OCI-LY7 (cell line): ENCODE measurements at regions not wholly inside any gene's neighbourhood (a gene's known extent, or its start where the extent isn't known, plus 50 kb on each side); places are given as distances from the start of the nearest gene placed in this dataset.

Source experiments
- BruUV-seq: library from RNA; stranded (reverse); fragments of 400-500 nt; replicated peaks from 2 replicates; lab custom pipeline; 2021; lab: Mats Ljungman, UMichigan
- CTCF ChIA-PET: fragments of 300-600 bp; sonication (Branson Sonifier 250); formaldehyde crosslinking; loops from one replicate; lab custom pipeline; 2022; ENCODE audit warnings: antibody characterized with exemption; ENCODE audit not compliant: unreplicated experiment; lab: Charles Lee
- POLR2A ChIA-PET: fragments of 300-600 bp; sonication (Branson Sonifier 250); formaldehyde crosslinking; loops from one replicate; lab custom pipeline; 2022; ENCODE audit warnings: antibody characterized with exemption; lab: Charles Lee
- DNase-seq: peaks from one replicate; pipeline ENCODE4 v3.0.0-alpha.2; 2015; ENCODE audit warnings: low spot score
- H2AFZ ChIP-seq: fragments of 200-600 bp; sonication (generic), shearing (Covaris generic); 2 replicates; pipeline ENCODE4 v1.6.1; 2014; ENCODE audit warnings: mild to moderate bottlenecking, antibody characterized with exemption, low read length, moderate library complexity
- H3K27ac ChIP-seq: fragments of 200-600 bp; sonication (generic); 2 replicates; pipeline ENCODE4 v1.5.1; 2014; ENCODE audit warnings: mixed run types, low read depth, mild to moderate bottlenecking, moderate library complexity, low read length, inconsistent platforms; ENCODE audit not compliant: poor library complexity, severe bottlenecking
- H3K36me3 ChIP-seq: fragments of 200-600 bp; sonication (generic); 2 replicates; pipeline ENCODE4 v1.6.1; 2014; ENCODE audit warnings: mild to moderate bottlenecking, antibody characterized with exemption, low read length, moderate library complexity, mixed read lengths; ENCODE audit not compliant: insufficient read depth
- H3K4me1 ChIP-seq: fragments of 200-600 bp; sonication (generic); 2 replicates; pipeline ENCODE4 v1.5.1; 2014; ENCODE audit warnings: mild to moderate bottlenecking, low read length; ENCODE audit not compliant: insufficient read depth, poor library complexity, severe bottlenecking
- H3K4me2 ChIP-seq: fragments of 200-600 bp; sonication (generic); 2 replicates; pipeline ENCODE4 v1.6.1; 2014; ENCODE audit warnings: mild to moderate bottlenecking, low read length
- H3K4me3 ChIP-seq: fragments of 200-600 bp; sonication (generic); 2 replicates; pipeline ENCODE4 v1.5.1; 2014; ENCODE audit warnings: mild to moderate bottlenecking, low read depth, low read length; ENCODE audit not compliant: poor library complexity, severe bottlenecking
- H3K79me2 ChIP-seq: fragments of 200-600 bp; sonication (generic); 2 replicates; pipeline ENCODE4 v1.6.1; 2016; ENCODE audit warnings: low read depth, mild to moderate bottlenecking, low read length, moderate library complexity, mixed read lengths; ENCODE audit not compliant: insufficient read depth
- H3K9me2 ChIP-seq: fragments of 200-600 bp; sonication (generic); 2 replicates; pipeline ENCODE4 v1.6.1; 2016; ENCODE audit warnings: mild to moderate bottlenecking, low read length, mixed read lengths; ENCODE audit not compliant: insufficient read depth
- H3K9me3 ChIP-seq: fragments of 200-600 bp; sonication (generic); 2 replicates; pipeline ENCODE4 v1.6.1; 2014; ENCODE audit warnings: mild to moderate bottlenecking, mixed run types, low read length, mixed read lengths
- H4K20me1 ChIP-seq: fragments of 200-600 bp; sonication (generic); 2 replicates; pipeline ENCODE4 v1.6.1; 2014; ENCODE audit warnings: mild to moderate bottlenecking, antibody characterized with exemption, low read length, moderate library complexity, mixed read lengths; ENCODE audit not compliant: insufficient read depth
- CTCF ChIP-seq: fragments of 200-600 bp; sonication (generic); conservative IDR thresholded peaks from 2 replicates; pipeline ENCODE4 v1.5.1; 2014; ENCODE audit warnings: mild to moderate bottlenecking, antibody characterized with exemption, low read length, moderate library complexity, mixed read lengths
- EZH2phosphoT487 ChIP-seq: fragments of 200-600 bp; sonication (generic); IDR thresholded peaks from 2 replicates; pipeline ENCODE4 v1.6.1; 2018; ENCODE audit warnings: low read depth, borderline replicate concordance, mild to moderate bottlenecking, mixed run types, antibody characterized with exemption, low read length, moderate library complexity, mixed read lengths
- intact Hi-C: fragments of 100-400 bp; cut with micrococcal nuclease; formaldehyde crosslinking; loops from one replicate; pipeline ENCODE4 v1.10.0; 2022; ENCODE audit not compliant: unreplicated experiment

- CTCF ChIA-PET: no interaction called here
Observed at GRCh38 chr6:170102582-170103481, 188.0 kb downstream of the DLL1 start.

GRCh38 chr6:170102038-170102437 is 188.8 kb downstream of the DLL1 start:
- Histone ChIP-seq H3K4me1 (peaks cover under 1% of the 10 kb centered on the region), H3K9me3 (no peaks in the 10 kb centered on the region), H3K79me2 (no peaks in the 10 kb centered on the region), H4K20me1 (no peaks in the 10 kb centered on the region), H3K4me3 (no peak overlapping the region), H3K4me2 (no peak overlapping the region), H3K9me2 (no peaks in the 10 kb centered on the region), H3K36me3 (no peaks in the 10 kb centered on the region), H3K27ac (no peak overlapping the region), H2AFZ (no peak overlapping the region)
- ChIA-PET POLR2A (no interaction called here), CTCF (no interaction called here)
- intact Hi-C loops: no loop called here
- TF ChIP-seq CTCF: no peak
- no peak for TF ChIP-seq EZH2phosphoT487
- no TSS peak for BruUV-seq
- DNase-seq: no peak

More at GRCh38 chr6:170102582-170103481, 188.0 kb downstream of the DLL1 start:
- Histone ChIP-seq H3K4me1 (no peaks in the 10 kb centered on the region), H3K4me2 (no peak overlapping the region), H2AFZ (no peak overlapping the region), H3K36me3 (no peaks in the 10 kb centered on the region), H3K79me2 (no peaks in the 10 kb centered on the region), H3K27ac (no peak overlapping the region), H3K4me3 (no peak overlapping the region), H3K9me3 (no peaks in the 10 kb centered on the region), H4K20me1 (no peaks in the 10 kb centered on the region), H3K9me2 (no peaks in the 10 kb centered on the region)
- POLR2A ChIA-PET: no interaction called here
- BruUV-seq: no TSS peak
- DNase-seq: no peak
- TF ChIP-seq EZH2phosphoT487 (no peak), CTCF (no peak)
- intact Hi-C loops: no loop called here
